H4 (cell line): ENCODE measurements at regions not wholly inside any gene's neighbourhood (a gene's known extent, or its start where the extent isn't known, plus 50 kb on each side); places are given as distances from the start of the nearest gene placed in this dataset.
"Not testable (repeated sequence)": the region's sequence is repeated elsewhere in the genome, so short reads cannot be mapped to it uniquely, and the experiment has no call there.

Experiments used
- DNase-seq: peaks from one replicate; pipeline ENCODE4 v3.0.0-alpha.2; 2015; ENCODE audit warnings: low spot score

- DNase-seq, result not testable (repeated sequence)
These were observed 735.3 kb upstream of the TPTE start for GRCh38 chr21:9786092-9786491.

GRCh38 chr21:9788281-9788680 lies 733.1 kb upstream of the TPTE start:
- DNase-seq, result not testable (repeated sequence)

- DNase-seq, result not testable (repeated sequence)
These were observed 731.0 kb upstream of the TPTE start for GRCh38 chr21:9790354-9790753.

- DNase-seq, result not testable (repeated sequence)
These were observed 729.9 kb upstream of the TPTE start for GRCh38 chr21:9791453-9791852.

- DNase-seq, result not testable (repeated sequence)
These were observed 726.1 kb upstream of the TPTE start for GRCh38 chr21:9795291-9795690.

GRCh38 chr21:9796293-9796692 lies 725.1 kb upstream of the TPTE start:
- not testable (repeated sequence) for DNase-seq

GRCh38 chr21:9807675-9808074 lies 713.7 kb upstream of the TPTE start:
- not testable (repeated sequence) for DNase-seq

GRCh38 chr21:9811223-9812004 lies 710.0 kb upstream of the TPTE start:
- not testable (repeated sequence) for DNase-seq

GRCh38 chr21:9812507-9812906 lies 708.9 kb upstream of the TPTE start:
- not testable (repeated sequence) for DNase-seq

GRCh38 chr21:9813894-9814814 lies 707.2 kb upstream of the TPTE start:
- DNase-seq, result not testable (repeated sequence)

GRCh38 chr21:9815181-9815789 lies 706.1 kb upstream of the TPTE start:
- DNase-seq, result not testable (repeated sequence)

GRCh38 chr21:9816734-9817334 lies 704.5 kb upstream of the TPTE start:
- DNase-seq, result not testable (repeated sequence)

- DNase-seq, result not testable (repeated sequence)
These were observed 703.4 kb upstream of the TPTE start for GRCh38 chr21:9817841-9818441.

GRCh38 chr21:9819549-9820192 lies 701.7 kb upstream of the TPTE start:
- DNase-seq, result not testable (repeated sequence)

- not testable (repeated sequence) for DNase-seq
These were observed 700.8 kb upstream of the TPTE start for GRCh38 chr21:9820579-9820978.

- not testable (repeated sequence) for DNase-seq
These were observed 699.9 kb upstream of the TPTE start for GRCh38 chr21:9821472-9821871.

GRCh38 chr21:9822093-9822820 lies 699.1 kb upstream of the TPTE start:
- DNase-seq, result not testable (repeated sequence)

GRCh38 chr21:9823197-9824157 lies 697.9 kb upstream of the TPTE start:
- not testable (repeated sequence) for DNase-seq

GRCh38 chr21:9830801-9831200 lies 690.6 kb upstream of the TPTE start:
- not testable (repeated sequence) for DNase-seq
